GM18508 (cell line): ENCODE measurements at regions not wholly inside any gene's neighbourhood (a gene's known extent, or its start where the extent isn't known, plus 50 kb on each side); places are given as distances from the start of the nearest gene placed in this dataset.
"Not testable (repeated sequence)": the region's sequence is repeated elsewhere in the genome, so short reads cannot be mapped to it uniquely, and the experiment has no call there.

Source experiments
- ATAC-seq: cut with Tn5 transposase; IDR thresholded peaks from one replicate; pipeline ENCODE4 v1.9.1; 2021; ENCODE audit warnings: moderate number of reproducible peaks; ENCODE audit not compliant: insufficient read depth, unreplicated experiment

DNA sequence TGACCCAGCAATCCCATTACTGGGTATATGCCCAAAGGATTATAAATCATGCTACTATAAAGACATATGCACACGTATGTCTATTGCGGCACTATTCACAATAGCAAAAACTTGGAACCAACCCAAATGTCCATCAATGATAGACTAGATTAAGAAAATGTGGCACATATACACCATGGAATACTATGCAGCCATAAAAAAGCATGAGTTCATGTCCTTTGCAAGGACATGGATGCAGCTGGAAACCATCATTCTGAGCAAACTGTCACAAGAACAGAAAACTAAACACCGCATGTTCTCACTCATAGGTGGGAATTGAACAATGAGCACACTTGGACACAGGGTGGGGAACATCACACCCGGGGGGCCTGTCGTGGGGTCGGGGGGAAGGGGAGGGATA lies 80.1 kb upstream of the TMEM170B start:
- not testable (repeated sequence) for ATAC-seq

DNA sequence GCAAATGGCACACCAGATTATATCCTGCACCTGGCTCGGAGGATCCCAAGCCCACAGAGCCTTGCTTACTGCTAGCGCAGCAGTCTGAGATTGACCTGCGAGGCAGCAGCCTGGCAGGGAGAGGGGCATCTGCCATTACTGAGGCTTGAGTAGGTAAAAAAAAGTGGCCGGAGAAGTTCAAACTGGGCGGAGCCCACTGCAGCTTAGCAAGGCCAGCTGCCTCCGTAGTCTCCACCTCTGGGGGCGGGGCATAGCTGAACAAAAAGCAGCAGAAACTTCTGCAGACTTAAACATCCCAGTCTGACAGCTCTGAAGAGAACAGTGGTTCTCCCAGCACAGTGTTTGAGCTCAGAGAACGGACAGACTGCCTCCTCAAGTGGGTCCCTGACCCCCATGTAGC lies 85.4 kb upstream of the TMEM170B start:
- ATAC-seq, result not testable (repeated sequence)

DNA sequence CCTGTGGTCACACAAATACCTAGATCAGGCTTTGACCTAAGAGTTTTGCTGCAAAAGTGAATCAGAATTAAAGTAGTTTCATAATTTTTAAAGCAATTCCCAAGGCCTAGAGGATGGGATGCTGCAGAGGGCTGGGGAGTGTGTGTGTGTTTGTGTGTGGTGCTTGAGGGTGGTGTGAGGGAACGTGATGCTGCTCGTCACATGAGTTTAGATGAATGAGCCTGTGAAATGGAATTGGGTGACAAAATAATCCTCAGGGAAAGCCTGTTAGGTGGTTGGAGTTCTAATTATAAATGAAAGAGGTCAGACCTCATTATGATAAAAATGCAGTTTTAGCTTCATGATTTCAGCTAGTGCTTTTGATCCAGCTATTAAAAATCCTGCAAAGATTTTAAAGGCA lies 87.5 kb upstream of the TMEM170B start:
- no peak for ATAC-seq

DNA sequence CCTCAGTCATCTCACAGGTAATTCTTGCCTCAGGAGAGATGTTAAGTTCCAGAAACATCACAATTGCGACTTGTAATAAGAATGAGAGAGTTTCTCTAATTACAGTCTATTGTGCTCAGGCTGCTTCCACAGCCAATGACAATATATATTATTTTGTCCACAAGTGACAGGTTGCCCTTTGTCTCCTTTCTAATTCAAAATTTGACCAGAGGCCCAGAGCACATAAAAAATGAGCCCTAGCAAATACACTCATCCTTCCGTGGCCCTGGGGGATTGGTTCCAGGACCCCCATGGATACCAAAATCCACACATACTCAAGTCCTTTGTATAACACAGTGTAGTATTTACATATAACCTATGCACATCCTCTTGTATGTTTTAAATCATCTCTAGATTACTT lies 88.1 kb upstream of the TMEM170B start:
- ATAC-seq, result no peak

DNA sequence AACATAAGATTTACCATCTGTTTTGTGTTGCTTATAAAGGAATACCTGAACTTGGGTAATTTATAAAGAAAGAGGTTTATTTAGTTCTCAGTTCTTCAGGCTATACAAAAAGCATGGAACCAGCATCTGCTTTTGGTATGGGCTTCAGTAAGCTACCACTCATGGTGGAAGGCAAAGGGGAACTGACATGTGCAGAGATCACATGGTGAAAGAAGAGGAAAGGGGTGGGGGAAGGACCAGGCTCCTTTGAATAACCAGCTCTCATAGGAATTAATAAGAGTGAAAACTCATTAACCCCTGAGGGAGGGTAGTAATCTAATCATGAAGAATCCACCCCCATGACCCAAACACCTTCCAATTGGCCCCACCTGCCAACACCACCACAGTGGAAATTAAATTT lies 89.5 kb upstream of the TMEM170B start:
- no peak for ATAC-seq

DNA sequence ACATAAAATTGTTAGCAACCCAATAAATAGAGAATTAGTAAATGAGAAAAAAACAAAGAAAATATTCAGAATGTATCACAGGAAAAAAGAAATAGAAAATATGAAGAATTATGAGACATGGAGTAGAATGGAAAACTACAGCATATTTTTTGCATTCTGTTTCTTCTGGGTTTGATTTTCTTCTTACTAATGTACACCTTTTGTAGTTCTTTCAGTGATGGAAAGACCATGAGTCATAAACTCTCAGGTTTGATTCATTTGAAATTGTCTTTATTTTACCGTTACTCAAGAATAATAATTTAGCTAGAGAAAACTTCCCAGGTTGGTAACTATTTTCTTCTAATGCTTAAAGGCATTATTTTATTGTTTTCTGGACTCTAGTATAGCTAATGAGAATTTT lies 90.3 kb upstream of the TMEM170B start:
- no peak for ATAC-seq

DNA sequence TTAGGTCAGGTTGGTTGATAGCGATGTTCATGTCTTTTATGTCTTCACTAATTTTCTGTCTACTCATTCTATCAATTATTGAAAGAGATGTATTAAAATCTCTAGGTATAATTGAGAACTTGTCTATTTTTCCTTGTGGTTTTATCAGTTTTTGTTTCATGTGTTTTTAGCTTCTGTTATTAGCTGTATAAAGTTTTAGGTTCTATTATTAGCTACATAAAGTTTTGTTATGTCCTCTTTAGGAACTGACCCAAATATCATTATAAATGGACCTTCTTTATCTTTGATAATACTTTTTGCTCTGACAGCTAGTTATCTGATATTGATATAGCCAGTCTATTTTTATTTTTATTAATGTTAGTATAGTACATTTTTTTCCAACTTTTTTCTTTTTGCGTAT lies 92.4 kb upstream of the TMEM170B start:
- no peak for ATAC-seq

DNA sequence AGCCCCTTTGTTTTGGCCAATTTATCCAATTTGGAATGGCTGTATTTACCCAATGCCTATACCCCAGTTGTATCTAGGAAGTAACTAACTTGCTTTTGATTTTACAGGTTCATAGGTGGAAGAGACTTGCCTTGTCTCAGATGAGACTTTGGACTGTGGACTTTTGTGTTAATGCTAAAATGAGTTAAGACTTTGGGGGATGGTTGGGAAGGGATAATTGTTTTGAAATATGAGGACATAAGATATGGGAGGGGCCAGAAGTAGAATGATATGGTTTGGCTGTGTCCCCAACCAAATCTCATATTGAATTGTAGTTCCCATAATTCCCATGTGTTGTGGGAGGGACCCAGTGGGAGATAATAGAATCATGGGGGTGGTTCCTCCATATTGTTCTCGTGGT lies 94.4 kb upstream of the TMEM170B start:
- ATAC-seq, result not testable (repeated sequence)

DNA sequence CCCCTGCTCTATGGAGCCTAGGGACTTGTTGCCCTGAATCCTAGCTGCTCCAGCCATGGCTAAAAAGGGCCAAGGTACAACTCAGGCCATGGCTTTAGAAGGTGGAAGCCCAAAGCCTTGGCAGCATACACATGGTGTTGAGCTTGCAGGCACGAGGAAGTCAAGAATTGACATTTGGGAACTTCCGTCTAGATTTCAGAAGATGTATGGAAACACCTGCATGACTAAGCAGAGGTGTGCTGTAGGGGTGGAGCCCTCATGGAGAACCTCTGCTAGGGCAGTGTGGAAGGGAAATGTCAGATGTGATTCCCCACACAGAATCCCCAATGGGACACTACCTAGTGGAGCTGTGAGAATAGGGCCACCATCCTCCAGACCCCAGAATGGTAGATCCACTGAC lies 95.1 kb upstream of the TMEM170B start:
- ATAC-seq, result no peak

DNA sequence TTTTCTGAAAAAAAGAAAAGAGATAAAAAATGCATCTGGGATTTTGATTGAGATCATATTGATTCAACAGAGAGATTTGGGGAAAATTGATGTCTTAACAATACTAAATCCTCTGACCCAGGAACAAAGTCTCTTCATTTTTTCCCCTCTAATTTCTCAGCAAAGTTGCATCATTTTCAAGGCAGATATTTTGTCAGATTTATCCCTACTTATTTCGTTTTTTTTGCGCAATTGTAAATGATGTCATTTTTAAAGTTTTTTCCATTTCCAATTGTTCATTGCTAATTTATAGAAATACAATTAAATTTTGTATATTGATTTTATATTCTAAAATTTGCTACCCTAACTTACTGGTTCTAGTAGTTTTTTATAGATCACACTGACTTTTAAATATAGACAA lies 97.7 kb upstream of the TMEM170B start:
- no peak for ATAC-seq

DNA sequence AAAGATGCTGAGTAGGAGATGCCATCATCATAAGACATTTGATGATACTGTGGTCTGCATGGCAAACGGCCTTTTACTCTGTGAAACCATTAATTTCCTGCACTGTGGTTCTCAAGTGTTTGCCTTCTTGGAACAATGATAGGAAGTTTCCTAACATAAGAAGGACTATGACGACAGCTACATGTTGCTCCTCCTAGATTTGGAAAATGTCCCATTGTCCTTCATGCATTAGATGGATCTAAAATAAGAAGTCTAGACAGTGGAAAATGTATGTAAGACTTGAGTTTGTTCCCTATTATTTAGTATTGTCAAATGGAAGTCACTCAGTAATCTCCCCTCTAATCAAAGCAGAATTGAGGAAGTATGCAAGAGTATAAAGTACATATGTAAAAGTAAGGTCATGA lies 98.5 kb upstream of the TMEM170B start:
- ATAC-seq, result no peak

DNA sequence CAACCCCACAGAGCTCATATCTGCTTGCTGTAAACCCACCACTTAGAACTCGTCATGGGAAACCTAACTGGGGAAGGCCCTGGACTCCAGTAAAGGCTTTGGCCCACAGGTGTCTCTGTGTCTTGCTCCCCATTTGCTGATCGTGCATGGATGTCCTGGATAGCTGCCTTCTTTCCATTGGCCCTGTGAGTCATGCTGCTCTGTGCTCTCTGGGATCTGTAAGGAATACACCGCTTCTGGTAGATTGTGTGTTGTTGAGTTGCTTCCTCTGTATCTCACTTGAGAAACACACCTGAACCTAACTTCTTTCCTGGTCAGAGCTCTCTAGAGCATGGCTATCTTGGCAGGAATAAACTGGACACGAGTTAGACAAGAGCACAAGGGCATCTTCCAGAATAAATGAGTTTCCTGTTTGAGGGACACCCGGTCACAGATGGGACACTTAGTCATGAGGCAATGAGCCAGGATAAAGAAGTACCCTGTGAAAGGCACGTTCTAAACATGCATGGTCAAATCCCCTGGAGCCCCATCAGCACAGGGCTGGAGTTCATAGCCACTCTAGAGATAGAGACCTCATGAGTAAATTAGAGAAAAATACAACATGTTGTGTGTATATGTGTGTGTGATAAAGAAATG lies 99.6 kb upstream of the TMEM170B start:
- ATAC-seq, result no peak

DNA sequence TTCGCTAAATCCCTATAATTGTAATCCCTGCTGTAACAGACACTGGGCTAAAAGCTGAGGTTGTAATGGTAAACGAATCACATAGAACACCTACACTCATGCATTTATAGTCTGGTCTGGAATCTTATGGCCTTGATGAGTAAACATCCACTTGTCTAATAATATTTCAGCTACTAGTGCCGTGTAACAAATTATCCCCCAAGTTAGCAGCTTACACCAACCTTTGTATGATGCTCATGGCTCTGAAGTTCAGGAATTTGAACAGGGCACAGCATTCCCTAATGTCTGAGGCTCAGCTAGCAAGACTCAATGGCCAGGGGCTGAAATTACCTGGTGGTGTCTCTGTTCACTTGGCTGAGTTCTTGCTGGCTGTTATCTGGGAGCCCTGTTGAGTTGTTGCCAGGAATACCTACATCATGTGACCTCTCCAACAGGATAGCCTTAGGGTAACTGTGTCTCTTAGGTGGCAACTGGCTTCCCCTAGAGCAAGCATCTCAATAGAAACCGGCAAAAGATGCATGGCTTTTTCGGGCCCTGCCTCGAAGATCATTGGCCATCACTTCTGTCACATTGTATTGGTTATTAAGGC lies 100.9 kb upstream of the TMEM170B start:
- no peak for ATAC-seq

DNA sequence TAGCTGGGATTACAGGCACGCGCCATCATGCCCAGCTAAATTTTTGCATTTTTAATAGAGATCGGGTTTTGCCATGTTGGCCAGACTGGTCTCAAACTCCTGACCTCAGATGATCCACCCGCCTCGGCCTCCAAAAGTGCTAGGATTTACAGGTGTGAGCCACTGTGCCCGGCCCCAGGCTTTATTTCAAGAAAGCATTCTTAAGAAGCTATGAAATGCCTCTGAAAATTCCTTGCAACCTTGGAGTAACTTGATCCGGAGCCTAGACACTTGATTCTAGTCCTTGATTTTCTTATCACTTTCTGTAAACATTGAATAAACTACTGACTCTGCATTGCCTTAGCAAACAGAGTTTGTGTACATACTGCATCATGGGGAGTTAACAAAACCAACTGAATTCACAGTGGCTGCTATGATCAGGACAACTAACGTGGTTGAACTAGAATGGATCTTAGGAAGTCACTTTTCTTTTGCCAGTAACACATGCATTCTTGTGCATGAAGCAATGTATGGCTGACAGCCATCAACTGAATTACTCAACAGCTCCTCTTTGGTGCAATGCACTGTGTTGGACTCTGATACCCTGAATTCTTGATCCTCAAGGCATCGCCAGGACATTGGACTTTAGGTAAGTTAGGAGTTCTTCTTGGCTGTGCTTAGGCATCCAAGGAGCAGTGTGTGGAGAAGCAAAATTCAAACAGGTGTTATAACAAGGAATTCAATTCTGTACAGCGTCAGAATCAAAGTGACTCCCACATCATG lies 102.8 kb upstream of the TMEM170B start:
- no peak for ATAC-seq

DNA sequence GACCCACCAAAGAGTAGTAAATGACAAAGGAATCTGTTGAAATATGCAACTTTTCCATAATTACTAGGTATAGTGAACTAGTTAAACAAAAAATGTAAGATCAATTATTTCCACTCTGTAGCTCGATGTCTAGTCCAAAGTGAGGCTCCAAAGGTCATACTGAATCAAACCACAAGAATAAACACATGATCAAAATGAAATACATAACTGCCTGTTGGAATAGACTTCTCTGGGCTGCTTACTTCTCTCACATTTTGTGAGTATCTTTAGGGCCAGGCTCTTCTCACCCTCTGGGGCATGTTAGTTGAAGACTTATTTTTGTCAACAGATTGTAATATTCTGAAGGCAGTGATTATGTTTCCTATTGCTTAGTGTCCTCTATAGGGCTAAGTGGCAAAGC lies 103.7 kb upstream of the TMEM170B start:
- no peak for ATAC-seq

DNA sequence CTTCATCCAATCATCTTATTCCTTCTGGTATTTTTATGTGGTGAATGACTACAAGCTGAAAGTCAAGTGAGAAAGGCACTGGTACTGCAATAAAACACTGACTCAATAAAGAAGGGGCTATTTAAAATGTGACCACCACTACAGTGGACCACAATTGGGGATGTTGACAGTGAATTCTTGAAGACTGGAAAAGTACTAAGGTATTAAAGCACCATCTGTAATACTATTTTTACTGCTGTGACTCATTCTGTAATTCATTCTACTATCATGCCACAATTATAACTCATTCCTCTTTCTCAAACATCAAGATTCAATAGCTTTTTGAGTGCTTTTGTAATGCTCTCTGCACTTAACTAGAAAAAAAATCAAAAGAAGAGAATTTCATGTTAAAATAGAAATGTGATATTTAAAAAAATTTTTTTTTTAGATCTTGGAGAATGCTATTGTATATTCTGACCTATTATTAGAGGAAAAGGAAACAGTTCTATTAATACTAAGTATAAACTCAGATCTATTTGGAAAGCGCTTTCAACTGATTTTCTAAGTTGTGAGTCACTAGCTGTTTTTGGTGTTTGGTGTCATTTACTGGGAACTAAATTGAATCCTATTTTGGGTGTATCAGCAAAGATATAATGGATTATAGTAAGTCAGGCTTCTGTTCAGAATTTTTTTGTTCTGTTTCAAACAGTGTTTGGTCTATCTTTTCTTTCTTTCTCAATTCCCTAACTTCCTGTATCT lies 104.7 kb upstream of the TMEM170B start:
- ATAC-seq, result no peak

DNA sequence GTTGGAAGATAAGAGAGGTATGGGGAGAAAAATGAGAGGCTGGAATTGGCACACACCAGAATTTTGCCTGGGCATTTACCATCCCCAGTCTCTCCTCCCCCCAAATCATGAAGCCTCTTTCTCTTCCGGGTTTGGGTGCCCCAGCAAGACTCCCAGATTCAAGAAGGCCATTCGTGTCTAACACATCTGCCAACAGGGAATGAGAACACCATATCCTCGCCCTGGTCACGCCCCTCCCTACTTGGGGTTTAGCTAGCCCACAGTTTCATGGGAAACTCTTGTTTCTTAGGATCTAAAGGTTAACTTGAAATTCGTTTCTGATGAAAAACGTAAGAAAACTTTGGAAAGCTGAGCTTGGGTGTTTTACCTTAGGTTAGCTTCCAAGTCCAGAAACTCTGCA lies 105.5 kb upstream of the TMEM170B start:
- ATAC-seq, result no peak

DNA sequence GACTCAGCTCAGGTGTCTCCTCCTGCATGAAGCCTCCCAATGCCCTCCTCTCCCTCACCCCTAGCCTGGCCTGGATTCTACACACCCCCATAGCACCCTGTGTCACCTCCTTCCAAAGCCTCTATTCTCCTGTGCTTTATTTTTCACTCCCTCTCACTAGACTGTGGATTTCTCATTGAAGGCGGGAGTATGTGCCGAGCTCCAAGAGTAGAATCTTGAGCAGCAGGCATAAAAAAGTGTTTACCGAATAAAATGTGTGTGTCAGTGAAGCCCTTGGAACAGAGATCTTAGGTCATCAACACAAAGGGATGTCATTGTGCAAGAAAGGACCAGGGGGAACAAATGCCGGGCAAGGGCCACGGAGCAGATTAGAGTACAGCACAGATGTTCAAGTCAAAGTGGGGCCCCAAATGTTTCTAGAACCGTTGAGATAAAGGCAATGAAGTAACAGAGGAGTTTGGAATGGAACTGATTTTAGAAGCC lies 106.1 kb upstream of the TMEM170B start:
- no peak for ATAC-seq

DNA sequence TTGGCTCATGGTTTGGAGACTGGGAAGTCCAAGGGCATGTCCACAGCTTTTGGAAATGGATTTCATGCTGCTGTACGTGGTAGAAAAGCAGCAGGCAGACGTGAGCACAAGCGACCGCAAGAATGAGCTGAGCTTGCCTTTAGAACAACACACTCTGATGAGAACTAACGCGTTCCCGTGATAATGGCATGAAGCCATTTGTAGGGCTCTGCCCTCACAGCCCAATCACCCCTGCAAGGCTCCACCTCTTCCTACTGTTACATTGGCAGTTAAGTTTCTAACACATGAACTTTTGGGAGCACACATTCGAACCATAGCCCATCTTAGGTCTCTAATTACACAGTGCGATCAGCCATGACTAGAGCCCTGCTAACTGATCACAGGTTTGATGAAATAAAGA lies 107.5 kb upstream of the TMEM170B start:
- no peak for ATAC-seq

DNA sequence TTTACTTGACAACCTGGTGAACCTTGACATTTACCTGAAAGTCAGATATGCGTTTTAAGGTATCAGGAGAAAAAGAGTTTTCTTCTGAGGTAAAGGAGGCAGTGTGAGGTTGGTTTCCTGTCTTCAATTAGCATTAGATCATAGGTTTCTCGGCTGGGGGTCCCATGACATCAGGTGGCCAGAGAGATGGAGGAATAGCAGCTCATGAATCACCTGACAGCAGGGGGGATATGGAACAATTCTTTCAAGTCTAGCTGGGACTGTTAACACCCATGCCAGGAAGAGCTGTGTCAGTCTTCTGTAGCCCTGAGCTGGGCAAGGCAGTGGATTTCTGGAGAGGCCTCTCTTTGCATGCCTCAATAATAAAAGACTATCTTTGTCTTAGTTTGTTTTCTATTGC lies 108.0 kb upstream of the TMEM170B start:
- no peak for ATAC-seq

DNA sequence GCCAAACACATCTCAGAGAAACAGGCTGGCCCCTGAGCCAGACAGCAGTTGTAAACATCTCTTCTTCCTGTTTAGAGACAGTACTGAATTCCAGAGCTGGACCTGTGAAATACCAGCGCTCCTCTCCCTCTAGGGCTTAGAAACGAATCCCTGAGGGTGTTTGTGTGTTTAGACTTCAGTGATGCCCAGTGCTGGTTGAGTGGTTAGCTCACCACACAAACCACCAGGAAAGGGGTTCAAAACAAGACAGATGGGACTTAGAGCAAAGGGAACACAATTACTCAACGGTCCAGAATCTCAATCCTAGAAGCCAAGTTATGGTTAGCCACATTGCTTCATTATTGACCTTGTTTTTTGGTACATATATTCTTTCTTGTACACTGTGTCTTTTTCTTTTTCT lies 108.7 kb upstream of the TMEM170B start:
- ATAC-seq, result no peak
